GM19023 (cell line): ENCODE measurements at regions not wholly inside any gene's neighbourhood (a gene's known extent, or its start where the extent isn't known, plus 50 kb on each side); places are given as distances from the start of the nearest gene placed in this dataset.

Experiments used
- ATAC-seq: cut with Tn5 transposase; IDR thresholded peaks from one replicate; pipeline ENCODE4 v1.9.1; 2021; ENCODE audit warnings: mild to moderate bottlenecking, moderate library complexity; ENCODE audit not compliant: unreplicated experiment

GRCh38 chr13:85742355-85742754 lies 56.9 kb downstream of the SLITRK6 start:
- no peak for ATAC-seq

GRCh38 chr13:85741017-85741416 lies 58.2 kb downstream of the SLITRK6 start:
- ATAC-seq, result no peak

GRCh38 chr13:85738696-85739320 lies 60.4 kb downstream of the SLITRK6 start:
- no peak for ATAC-seq

- ATAC-seq, result no peak
Measured at GRCh38 chr13:85737952-85738351, 61.3 kb downstream of the SLITRK6 start.

- ATAC-seq, result no peak
Measured at GRCh38 chr13:85729296-85729695, 69.9 kb downstream of the SLITRK6 start.

- ATAC-seq, result no peak
Measured at GRCh38 chr13:85728811-85729210, 70.4 kb downstream of the SLITRK6 start.

GRCh38 chr13:85725433-85725832 lies 73.8 kb downstream of the SLITRK6 start:
- ATAC-seq, result no peak

- ATAC-seq, result no peak
Measured at GRCh38 chr13:85724546-85725432, 74.4 kb downstream of the SLITRK6 start.

GRCh38 chr13:85719749-85720148 lies 79.5 kb downstream of the SLITRK6 start:
- ATAC-seq, result no peak

- ATAC-seq, result no peak
Measured at GRCh38 chr13:85717921-85718320, 81.3 kb downstream of the SLITRK6 start.

- no peak for ATAC-seq
Measured at GRCh38 chr13:85710545-85710944, 88.7 kb downstream of the SLITRK6 start.

- ATAC-seq, result no peak
Measured at GRCh38 chr13:85709721-85710120, 89.5 kb downstream of the SLITRK6 start.

- no peak for ATAC-seq
Measured at GRCh38 chr13:85709072-85709471, 90.1 kb downstream of the SLITRK6 start.

- no peak for ATAC-seq
Measured at GRCh38 chr13:85700906-85701305, 98.3 kb downstream of the SLITRK6 start.

- no peak for ATAC-seq
Measured at GRCh38 chr13:85698256-85698655, 101.0 kb downstream of the SLITRK6 start.

- ATAC-seq, result no peak
Measured at GRCh38 chr13:85694992-85695391, 104.2 kb downstream of the SLITRK6 start.

- ATAC-seq, result no peak
Measured at GRCh38 chr13:85693889-85694511, 105.2 kb downstream of the SLITRK6 start.

- ATAC-seq, result no peak
Measured at GRCh38 chr13:85690368-85690767, 108.9 kb downstream of the SLITRK6 start.

- no peak for ATAC-seq
Measured at GRCh38 chr13:85685436-85685835, 113.8 kb downstream of the SLITRK6 start.

GRCh38 chr13:85675151-85675907 lies 123.9 kb downstream of the SLITRK6 start:
- ATAC-seq, result no peak

GRCh38 chr13:85671336-85671735 lies 127.9 kb downstream of the SLITRK6 start:
- ATAC-seq, result no peak
